IMR-90 (cell line): ENCODE measurements at regions not wholly inside any gene's neighbourhood (a gene's known extent, or its start where the extent isn't known, plus 50 kb on each side); places are given as distances from the start of the nearest gene placed in this dataset.

Experiments used
- POLR2A ChIP-seq: IDR thresholded peaks from 2 replicates; pipeline ENCODE4 v1.6.1; 2012; ENCODE audit warnings: mild to moderate bottlenecking, low read depth, low read length
- SMC3 ChIP-seq: fragments of 150-350 bp; IDR thresholded peaks from 2 replicates; pipeline ENCODE4 v1.6.1; 2016; ENCODE audit warnings: low read depth, mild to moderate bottlenecking, antibody characterized with exemption, low read length, moderate library complexity

DNA sequence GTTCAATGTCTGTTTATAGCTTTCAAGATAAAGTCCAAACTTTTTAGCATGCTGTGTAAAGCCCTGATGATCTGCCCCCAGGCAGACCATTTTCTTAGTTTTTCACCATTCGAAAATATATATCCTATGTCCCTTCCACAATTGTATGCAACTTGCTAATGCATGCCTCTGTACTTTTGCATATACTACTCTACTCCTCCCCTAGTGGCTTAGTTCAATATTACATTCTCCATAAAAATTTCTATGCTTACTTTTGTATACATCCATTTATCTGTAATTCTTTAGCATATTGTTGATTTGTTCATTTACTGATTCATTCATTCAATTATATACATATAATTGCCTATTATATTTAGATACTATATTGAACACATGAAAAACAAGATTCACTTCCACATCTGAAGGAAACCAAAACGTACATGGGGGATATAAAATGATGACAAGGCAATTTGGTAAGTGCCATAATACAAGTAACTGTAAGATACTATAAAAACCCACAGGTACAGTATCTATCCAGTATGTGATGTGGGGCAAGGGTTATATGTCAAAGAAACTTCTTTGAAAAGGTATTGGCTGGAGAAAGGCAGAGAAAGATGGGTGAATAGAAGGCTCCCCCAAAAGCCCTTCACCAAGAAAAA lies 902.5 kb downstream of the FAM133A start:
- TF ChIP-seq POLR2A (no peak), SMC3 (no peak)
